Endothelial cell of umbilical vein (primary cell): ENCODE measurements at regions not wholly inside any gene's neighbourhood (a gene's known extent, or its start where the extent isn't known, plus 50 kb on each side); places are given as distances from the start of the nearest gene placed in this dataset.

Experiments
- BruUV-seq: library from RNA; stranded (reverse); fragments of 400-500 nt; replicated peaks from 2 replicates; lab custom pipeline; 2021; lab: Mats Ljungman, UMichigan
- CTCF ChIA-PET: fragments of 300-600, 350-600 bp; sonication (Branson Sonifier 250); formaldehyde crosslinking; loops from one replicate; lab custom pipeline; 2021; ENCODE audit warnings: antibody characterized with exemption, inconsistent platforms; lab: Charles Lee
- POLR2A ChIA-PET: fragments of 300-600, 350-600 bp; sonication (Branson Sonifier 250); formaldehyde crosslinking; loops from one replicate; lab custom pipeline; 2021; ENCODE audit warnings: antibody characterized with exemption, inconsistent platforms; lab: Charles Lee
- DNase-seq: peaks from one replicate; pipeline ENCODE4 v3.0.0-alpha.2; 2011; ENCODE audit warnings: low read depth, low spot score
- FAIRE-seq: peaks from 2 replicates; lab custom pipeline; 2011; peaks lifted over from hg19 to GRCh38; lab: Jason Lieb, UNC
- H2AFZ ChIP-seq: 2 replicates; pipeline ENCODE4 v1.6.0; 2012; ENCODE audit warnings: low read depth, low read length, control low read depth, inconsistent platforms
- H3K27ac ChIP-seq: 2 replicates; pipeline ENCODE4 v1.5.1; 2011; ENCODE audit warnings: low read depth, mild to moderate bottlenecking, control low read depth, low read length, moderate library complexity; ENCODE audit not compliant: insufficient read depth
- H3K27me3 ChIP-seq, 2 experiments: 2 replicates each; pipeline versions ENCODE4 v1.6.0 to v1.6.1; 2011; ENCODE audit warnings: low read length in 2 of 2, mixed read lengths in 1 of 2; ENCODE audit not compliant: control insufficient read depth in 2 of 2, insufficient read depth in 2 of 2
- H3K36me3 ChIP-seq, 2 experiments: 2 replicates in 1 of 2; 3 replicates in 1 of 2; pipeline ENCODE4 v1.5.1; 2011; ENCODE audit warnings: low read length in 2 of 2, mild to moderate bottlenecking in 1 of 2, moderate library complexity in 1 of 2; ENCODE audit not compliant: control insufficient read depth in 2 of 2, insufficient read depth in 2 of 2; ENCODE audit errors: extremely low read depth in 1 of 2
- H3K4me1 ChIP-seq: 3 replicates; pipeline ENCODE4 v1.5.1; 2011; ENCODE audit warnings: mild to moderate bottlenecking, low read length; ENCODE audit not compliant: control insufficient read depth, insufficient read depth; ENCODE audit errors: extremely low read depth
- H3K4me2 ChIP-seq: 2 replicates; pipeline ENCODE4 v1.6.1; 2011; ENCODE audit warnings: low read length, control low read depth, mixed read lengths; ENCODE audit not compliant: insufficient read depth
- H3K4me3 ChIP-seq, 3 experiments: fragments of 200-600 bp in 1 of 3; sonication (generic), shearing (Covaris generic) in 1 of 3; replicated peaks in 1 of 3; 2 replicates each; pipeline ENCODE4 v1.5.1; 2011 to 2016; ENCODE audit warnings: control low read depth in 3 of 3, low read length in 3 of 3, mild to moderate bottlenecking in 2 of 3, inconsistent platforms in 1 of 3, low read depth in 1 of 3, moderate library complexity in 1 of 3; ENCODE audit not compliant: insufficient read depth in 1 of 3
- H3K79me2 ChIP-seq: 2 replicates; pipeline ENCODE4 v1.6.0; 2012; ENCODE audit warnings: low read length, inconsistent platforms; ENCODE audit not compliant: control insufficient read depth, insufficient read depth
- H3K9ac ChIP-seq: replicated peaks from 2 replicates; pipeline ENCODE3; 2011; ENCODE audit warnings: low read length, control low read depth; ENCODE audit not compliant: insufficient read depth; ENCODE audit errors: extremely low read depth
- H3K9me1 ChIP-seq: replicated peaks from 3 replicates; pipeline ENCODE4 v1.6.0; 2011; ENCODE audit warnings: mild to moderate bottlenecking, low read length; ENCODE audit not compliant: control insufficient read depth, insufficient read depth; ENCODE audit errors: extremely low read depth
- H3K9me3 ChIP-seq: replicated peaks from 2 replicates; pipeline ENCODE4 v1.5.1; 2012; ENCODE audit warnings: low read length, inconsistent platforms; ENCODE audit not compliant: control insufficient read depth, insufficient read depth
- H4K20me1 ChIP-seq: replicated peaks from 2 replicates; pipeline ENCODE3; 2011; ENCODE audit warnings: mild to moderate bottlenecking, low read length; ENCODE audit not compliant: control insufficient read depth, insufficient read depth; ENCODE audit errors: extremely low read depth
- CTCF ChIP-seq, 2 donors: IDR thresholded peaks; 1 replicate in 1 of 2; 2 replicates in 1 of 2; pipeline ENCODE4 v1.5.1; 2011; ENCODE audit warnings: low read length in 2 of 2, mild to moderate bottlenecking in 2 of 2, moderate library complexity in 2 of 2, control low read depth in 1 of 2, inconsistent platforms in 1 of 2, low read depth in 1 of 2; ENCODE audit not compliant: insufficient read depth in 1 of 2; ENCODE audit errors: extremely low read depth in 1 of 2
- EZH2 ChIP-seq: IDR thresholded peaks from 2 replicates; pipeline ENCODE4 v1.6.1; 2012; ENCODE audit warnings: borderline replicate concordance, low read depth, mild to moderate bottlenecking, moderate library complexity, low read length, inconsistent platforms; ENCODE audit not compliant: severe bottlenecking
- FOS ChIP-seq: IDR thresholded peaks from 2 replicates; pipeline ENCODE4 v1.6.1; 2011; ENCODE audit warnings: mild to moderate bottlenecking, low read length, moderate library complexity, borderline replicate concordance; ENCODE audit not compliant: insufficient read depth
- GATA2 ChIP-seq: IDR thresholded peaks from 2 replicates; pipeline ENCODE4 v1.7.0; 2011; ENCODE audit warnings: low read depth, mild to moderate bottlenecking, moderate library complexity, mixed read lengths, low read length; ENCODE audit not compliant: insufficient read length, insufficient read depth
- JUN ChIP-seq: IDR thresholded peaks from 2 replicates; pipeline ENCODE4 v1.6.1; 2011; ENCODE audit warnings: borderline replicate concordance, low read depth; ENCODE audit not compliant: insufficient read length, insufficient read depth
- MAX ChIP-seq: IDR thresholded peaks from 2 replicates; pipeline ENCODE4 v1.6.1; 2011; ENCODE audit not compliant: insufficient read depth, insufficient read length
- MYC ChIP-seq: IDR thresholded peaks from one replicate; pipeline ENCODE4 v1.6.1; 2011; ENCODE audit warnings: mild to moderate bottlenecking, low read depth, low read length
- POLR2A ChIP-seq: IDR thresholded peaks from 2 replicates; pipeline ENCODE4 v1.6.1; 2012; ENCODE audit warnings: low read depth, mild to moderate bottlenecking, control low read depth, low read length
- POLR2AphosphoS5 ChIP-seq: IDR thresholded peaks from 2 replicates; pipeline ENCODE4 v1.6.1; 2012; ENCODE audit warnings: low read depth, mild to moderate bottlenecking, control low read depth, low read length, moderate library complexity; ENCODE audit not compliant: insufficient read depth
- dilution Hi-C: fragments of 300-500 bp; cut with MboI; formaldehyde crosslinking; loops from one replicate; pipeline ENCODE4 v1.15.0; 2019; ENCODE audit warnings: low sequenced_read_pairs; ENCODE audit not compliant: extremely low pct_ligation_motif_present
- intact Hi-C: fragments of 100-400 bp; cut with micrococcal nuclease; formaldehyde crosslinking; loops from one replicate; pipeline ENCODE4 v1.10.0; 2022

DNA sequence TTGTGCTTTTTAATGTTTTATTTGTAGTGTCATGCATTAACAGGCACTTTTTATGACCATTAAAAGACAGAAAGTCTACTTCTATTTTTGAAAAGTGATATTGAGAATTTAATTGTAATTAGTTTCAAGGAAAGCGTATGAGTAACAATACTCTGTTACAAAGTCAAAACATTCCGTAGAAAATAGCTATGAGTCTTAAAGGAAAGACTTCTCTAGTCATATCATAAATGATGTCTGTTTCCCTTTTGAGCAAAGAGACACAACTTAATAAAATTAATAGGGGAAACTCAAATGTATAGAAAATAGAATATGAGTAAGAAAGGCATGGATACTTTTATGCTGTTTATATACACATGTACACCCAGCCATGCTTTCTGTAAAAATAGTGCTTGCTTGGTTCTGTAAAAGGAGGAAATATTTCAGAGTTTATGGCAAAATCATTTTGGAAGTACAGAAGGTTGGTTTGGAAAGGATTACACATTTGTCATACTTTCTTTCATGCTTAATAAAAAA is 107.8 kb upstream of the AHI1 start:
- Histone ChIP-seq H3K27me3 (no peaks in the 10 kb centered on the region), H3K27ac (no peak overlapping the region), H3K9me1 (no peaks in the 10 kb centered on the region), H4K20me1 (no peaks in the 10 kb centered on the region), H3K4me3 (no peak overlapping the region), H3K9ac (no peak overlapping the region), H3K9me3 (no peaks in the 10 kb centered on the region), H3K4me1 (no peaks in the 10 kb centered on the region), H3K36me3 (no peaks in the 10 kb centered on the region), H3K79me2 (no peaks in the 10 kb centered on the region), H2AFZ (no peak overlapping the region), H3K4me2 (no peak overlapping the region)
- dilution Hi-C loops, result no loop called here
- ChIA-PET CTCF (no interaction called here), POLR2A (no interaction called here)
- DNase-seq (no peak), FAIRE-seq (no peak)
- TF ChIP-seq MYC (no peak), FOS (no peak), GATA2 (no peak), POLR2A (no peak), JUN (no peak), CTCF (IDR thresholded peaks at IDR 0.05; ENCODE audit: extremely low read depth in 1 of 2, insufficient read depth in 1 of 2, low read depth in 1 of 2, low read length in 2 of 2) (no peak), MAX (no peak), POLR2AphosphoS5 (no peak), EZH2 (no peak)
- intact Hi-C loops, result no loop called here
- BruUV-seq, result no TSS peak
